Smooth muscle cell (in vitro differentiated cells): ENCODE measurements at regions not wholly inside any gene's neighbourhood (a gene's known extent, or its start where the extent isn't known, plus 50 kb on each side); places are given as distances from the start of the nearest gene placed in this dataset.

Experiments
- DNase-seq: peaks from one replicate; lab custom pipeline; 2025; ENCODE audit not compliant: unreplicated experiment; lab: John Stamatoyannopoulos, UW
- H2AFZ ChIP-seq: fragments of 200-600 bp; sonication (generic); 2 replicates; pipeline ENCODE4 v1.6.0; 2016; ENCODE audit warnings: antibody characterized with exemption, low read depth, mild to moderate bottlenecking
- H3F3A ChIP-seq: fragments of 200-600 bp; sonication (generic); 2 replicates; pipeline ENCODE4 v1.6.0; 2017; ENCODE audit warnings: antibody characterized with exemption, low read depth
- H3K27ac ChIP-seq: fragments of 200-600 bp; sonication (generic); 2 replicates; pipeline ENCODE4 v1.5.1; 2016; ENCODE audit warnings: low read depth, mild to moderate bottlenecking
- H3K27me3 ChIP-seq: fragments of 200-600 bp; sonication (generic); 2 replicates; pipeline ENCODE4 v1.6.1; 2016; ENCODE audit warnings: low read depth, mild to moderate bottlenecking
- H3K36me3 ChIP-seq: fragments of 200-600 bp; sonication (generic); 2 replicates; pipeline ENCODE4 v1.5.1; 2016; ENCODE audit warnings: low read depth
- H3K4me1 ChIP-seq: fragments of 200-600 bp; sonication (generic); 2 replicates; pipeline ENCODE4 v1.5.1; 2016; ENCODE audit warnings: low read depth
- H3K4me2 ChIP-seq: fragments of 200-600 bp; sonication (generic); 2 replicates; pipeline ENCODE4 v1.6.0; 2016; ENCODE audit warnings: mild to moderate bottlenecking
- H3K4me3 ChIP-seq: fragments of 200-600 bp; sonication (generic); 2 replicates; pipeline ENCODE4 v1.5.1; 2016; ENCODE audit warnings: mild to moderate bottlenecking
- H3K79me2 ChIP-seq: fragments of 200-600 bp; sonication (generic); 2 replicates; pipeline ENCODE4 v1.6.0; 2016; ENCODE audit warnings: low read depth, mild to moderate bottlenecking
- H3K9ac ChIP-seq: fragments of 200-600 bp; sonication (generic); 2 replicates; pipeline ENCODE4 v1.6.0; 2016; ENCODE audit warnings: low read depth
- H3K9me3 ChIP-seq: fragments of 200-600 bp; sonication (generic); replicated peaks from 2 replicates; pipeline ENCODE4 v1.5.1; 2016; ENCODE audit warnings: low read depth
- H4K20me1 ChIP-seq: fragments of 200-600 bp; sonication (generic); 2 replicates; pipeline ENCODE4 v1.6.0; 2016; ENCODE audit warnings: low read depth
- WGBS: methylation state at CpG from one replicate; pipeline ENCODE4 v1.1.7; 2016; ENCODE audit warnings: low lambda C conversion rate; 5-methylcytosine and 5-hydroxymethylcytosine counted together
- TF ChIP-seq, protein P1 (sequence below): fragments of 200-600 bp; sonication (generic); IDR thresholded peaks from 2 replicates; pipeline ENCODE4 v1.5.1; 2017; ENCODE audit warnings: borderline replicate concordance, mild to moderate bottlenecking, antibody characterized with exemption; ENCODE audit not compliant: insufficient read depth, poor library complexity, severe bottlenecking

DNA sequence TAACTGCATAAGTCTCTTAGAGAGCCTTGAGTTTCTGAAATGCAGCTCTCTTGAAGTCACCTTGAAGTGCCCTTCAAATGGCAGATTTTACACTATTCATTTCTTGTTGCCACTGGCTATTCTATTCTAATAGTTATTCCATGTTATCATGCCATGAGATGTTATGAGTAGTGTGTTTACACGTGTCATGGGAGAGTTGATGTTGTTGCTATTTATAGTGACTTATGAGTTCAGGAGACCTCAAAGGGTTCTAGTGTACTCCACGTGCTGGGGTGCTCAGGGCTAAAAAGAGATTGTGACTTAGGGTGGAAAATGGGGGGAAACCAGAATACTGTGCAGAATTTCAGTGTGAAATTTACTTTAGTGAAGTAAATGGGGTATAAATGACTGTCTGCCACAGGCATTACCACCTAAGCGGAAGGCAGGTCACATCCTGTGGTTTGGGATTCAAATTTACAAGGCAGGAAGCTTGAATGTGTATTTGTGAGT is 77.1 kb upstream of the SLC4A4 start:
- H3K79me2 ChIP-seq = no peaks in the 10 kb centered on the region
- H3K9ac ChIP-seq = no peak overlapping the region
- H3K4me1 ChIP-seq = no peaks in the 10 kb centered on the region
- no peaks in the 10 kb centered on the region for H3F3A ChIP-seq
- H3K4me2 ChIP-seq = peak overlapping the region; percentile 22
- no peak overlapping the region for H3K4me3 ChIP-seq
- H2AFZ ChIP-seq = no peak overlapping the region
- H3K27ac ChIP-seq = no peak overlapping the region
- H4K20me1 ChIP-seq = no peaks in the 10 kb centered on the region
- H3K27me3 ChIP-seq = peaks cover 10% of the 10 kb centered on the region
- TF ChIP-seq, protein P1, sequence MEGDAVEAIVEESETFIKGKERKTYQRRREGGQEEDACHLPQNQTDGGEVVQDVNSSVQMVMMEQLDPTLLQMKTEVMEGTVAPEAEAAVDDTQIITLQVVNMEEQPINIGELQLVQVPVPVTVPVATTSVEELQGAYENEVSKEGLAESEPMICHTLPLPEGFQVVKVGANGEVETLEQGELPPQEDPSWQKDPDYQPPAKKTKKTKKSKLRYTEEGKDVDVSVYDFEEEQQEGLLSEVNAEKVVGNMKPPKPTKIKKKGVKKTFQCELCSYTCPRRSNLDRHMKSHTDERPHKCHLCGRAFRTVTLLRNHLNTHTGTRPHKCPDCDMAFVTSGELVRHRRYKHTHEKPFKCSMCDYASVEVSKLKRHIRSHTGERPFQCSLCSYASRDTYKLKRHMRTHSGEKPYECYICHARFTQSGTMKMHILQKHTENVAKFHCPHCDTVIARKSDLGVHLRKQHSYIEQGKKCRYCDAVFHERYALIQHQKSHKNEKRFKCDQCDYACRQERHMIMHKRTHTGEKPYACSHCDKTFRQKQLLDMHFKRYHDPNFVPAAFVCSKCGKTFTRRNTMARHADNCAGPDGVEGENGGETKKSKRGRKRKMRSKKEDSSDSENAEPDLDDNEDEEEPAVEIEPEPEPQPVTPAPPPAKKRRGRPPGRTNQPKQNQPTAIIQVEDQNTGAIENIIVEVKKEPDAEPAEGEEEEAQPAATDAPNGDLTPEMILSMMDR = no peak
- WGBS = 50% methylated on average over 3 of the region's 3 CpGs
- no peaks in the 10 kb centered on the region for H3K36me3 ChIP-seq
- DNase-seq = no peak
- H3K9me3 ChIP-seq = no peaks in the 10 kb centered on the region

DNA sequence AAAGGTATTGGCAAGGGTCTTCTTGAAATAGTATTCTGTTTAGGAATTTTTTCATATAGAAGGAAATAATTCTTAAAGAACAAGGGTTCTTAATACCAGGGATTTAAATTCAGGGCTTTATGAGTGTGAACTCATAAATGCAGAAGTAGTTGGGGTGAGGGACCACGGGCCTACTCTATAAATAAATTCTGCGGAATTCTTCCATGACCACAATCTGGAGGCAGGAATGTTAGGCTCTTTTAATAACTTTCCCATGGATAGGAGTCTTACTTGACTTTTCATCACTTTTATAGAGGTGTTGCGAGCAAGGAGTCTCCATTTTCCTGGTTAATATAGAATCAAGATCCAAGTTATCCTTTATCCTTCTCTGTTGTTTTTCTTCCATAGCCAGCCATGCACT is 76.7 kb upstream of the SLC4A4 start:
- Histone ChIP-seq H3F3A (no peaks in the 10 kb centered on the region), H4K20me1 (no peaks in the 10 kb centered on the region), H2AFZ (no peak overlapping the region), H3K9me3 (no peaks in the 10 kb centered on the region), H3K27me3 (peaks cover 10% of the 10 kb centered on the region), H3K4me2 (peak overlapping the region; percentile 22), H3K36me3 (no peaks in the 10 kb centered on the region), H3K79me2 (no peaks in the 10 kb centered on the region), H3K9ac (no peak overlapping the region), H3K4me3 (no peak overlapping the region), H3K4me1 (no peaks in the 10 kb centered on the region), H3K27ac (no peak overlapping the region)
- TF ChIP-seq, protein P1 = no peak
- WGBS = 25% methylated on average over 3 of the region's 3 CpGs
- no peak for DNase-seq

DNA sequence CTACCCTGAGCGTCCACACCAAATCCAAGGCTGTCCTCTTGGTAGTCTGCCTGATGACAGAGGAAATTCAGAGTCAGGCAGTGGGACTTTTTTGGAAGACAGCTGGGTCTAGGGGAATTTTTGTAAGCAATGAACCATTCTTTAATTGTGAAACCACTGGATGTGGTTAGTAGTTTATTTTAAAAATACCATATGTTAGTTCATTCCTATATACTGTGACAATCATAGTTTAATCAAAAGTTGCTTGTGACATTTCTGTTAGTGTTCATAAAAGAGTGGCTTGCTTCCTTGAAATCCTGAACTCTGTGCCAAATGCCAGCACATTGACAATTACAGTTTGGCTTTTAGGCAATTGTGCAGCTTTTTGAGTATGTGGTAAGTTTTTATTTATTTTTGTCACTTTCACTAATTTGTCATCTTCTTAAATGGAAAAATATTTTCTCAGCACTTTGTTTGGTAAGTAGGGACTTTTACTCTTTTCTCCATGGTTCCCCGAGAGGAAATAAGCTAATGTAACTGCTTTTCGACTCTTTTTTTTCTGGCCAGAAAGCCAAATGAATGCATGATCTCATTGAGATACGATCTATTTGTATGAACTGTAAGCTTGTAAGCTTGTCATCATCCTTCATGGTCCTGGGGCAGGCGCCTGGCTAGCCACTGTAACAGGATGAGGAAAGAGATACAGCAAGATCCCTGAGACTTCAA is 72.6 kb upstream of the SLC4A4 start:
- Histone ChIP-seq H3K4me2 (peak overlapping the region; percentile 50), H3K9ac (peak overlapping the region; percentile 3), H3K4me1 (no peaks in the 10 kb centered on the region), H3K27ac (peak overlapping the region; percentile 65), H3K27me3 (no peaks in the 10 kb centered on the region), H2AFZ (no peak overlapping the region), H3K9me3 (no peaks in the 10 kb centered on the region), H3K4me3 (no peak overlapping the region), H4K20me1 (no peaks in the 10 kb centered on the region), H3F3A (no peaks in the 10 kb centered on the region), H3K36me3 (no peaks in the 10 kb centered on the region), H3K79me2 (no peaks in the 10 kb centered on the region)
- no peak for DNase-seq
- 32% methylated on average over 5 of the region's 5 CpGs for WGBS
- TF ChIP-seq, protein P1 = no peak

DNA sequence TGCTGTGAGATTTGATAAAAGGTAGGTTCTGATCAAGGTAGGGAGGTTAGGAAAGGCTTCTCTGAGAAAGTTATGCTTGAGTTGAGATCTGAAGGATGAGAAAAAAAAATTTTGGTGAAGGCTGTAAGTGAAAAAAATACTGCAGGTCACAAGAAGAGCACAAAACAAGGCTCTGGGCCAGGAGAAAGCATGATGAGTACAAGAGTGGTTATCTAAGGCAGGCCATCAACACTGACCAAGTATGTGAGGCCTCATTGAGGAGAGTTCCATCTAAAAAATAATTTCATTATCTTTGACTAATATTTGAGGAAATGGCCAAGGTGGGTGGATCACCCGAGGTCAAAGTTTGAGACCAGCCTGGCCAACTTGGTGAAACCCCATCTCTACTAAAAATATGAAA is 71.6 kb upstream of the SLC4A4 start:
- Histone ChIP-seq H3K4me2 (no peak overlapping the region), H3K4me1 (no peaks in the 10 kb centered on the region), H3F3A (no peaks in the 10 kb centered on the region), H3K27me3 (no peaks in the 10 kb centered on the region), H4K20me1 (no peaks in the 10 kb centered on the region), H3K36me3 (no peaks in the 10 kb centered on the region), H3K79me2 (no peaks in the 10 kb centered on the region), H2AFZ (no peak overlapping the region), H3K4me3 (no peak overlapping the region), H3K9me3 (no peaks in the 10 kb centered on the region), H3K9ac (no peak overlapping the region), H3K27ac (no peak overlapping the region)
- WGBS = 96% methylated on average over 1 of the region's 1 CpG
- TF ChIP-seq, protein P1 = no peak
- DNase-seq = no peak
